ENCODE measurements at regions not wholly inside any gene's neighbourhood (a gene's known extent, or its start where the extent isn't known, plus 50 kb on each side); places are given as distances from the start of the nearest gene placed in this dataset.

GRCh38 chr4:129863206-129863605 lies 767.3 kb downstream of the C4orf33 start:
- Histone ChIP-seq H3K36me3 (no peaks in the 10 kb centered on the region), H3K9me3 (no peaks in the 10 kb centered on the region), H3K4me3 (no peak overlapping the region), H3K27me3 (no peaks in the 10 kb centered on the region), H3K4me1 (no peaks in the 10 kb centered on the region), H3K27ac (no peak overlapping the region)
- intact Hi-C loops (cut with DNase I; ENCODE audit: low total_unique reads): no loop called here
- no peak for DNase-seq (ENCODE audit: low spot score in 2 of 2)
- TF ChIP-seq POLR2A (IDR thresholded peaks at IDR 0.05) (no peak), POLR2AphosphoS5 (IDR thresholded peaks at IDR 0.05) (no peak)
- TF ChIP-seq, protein P1, sequence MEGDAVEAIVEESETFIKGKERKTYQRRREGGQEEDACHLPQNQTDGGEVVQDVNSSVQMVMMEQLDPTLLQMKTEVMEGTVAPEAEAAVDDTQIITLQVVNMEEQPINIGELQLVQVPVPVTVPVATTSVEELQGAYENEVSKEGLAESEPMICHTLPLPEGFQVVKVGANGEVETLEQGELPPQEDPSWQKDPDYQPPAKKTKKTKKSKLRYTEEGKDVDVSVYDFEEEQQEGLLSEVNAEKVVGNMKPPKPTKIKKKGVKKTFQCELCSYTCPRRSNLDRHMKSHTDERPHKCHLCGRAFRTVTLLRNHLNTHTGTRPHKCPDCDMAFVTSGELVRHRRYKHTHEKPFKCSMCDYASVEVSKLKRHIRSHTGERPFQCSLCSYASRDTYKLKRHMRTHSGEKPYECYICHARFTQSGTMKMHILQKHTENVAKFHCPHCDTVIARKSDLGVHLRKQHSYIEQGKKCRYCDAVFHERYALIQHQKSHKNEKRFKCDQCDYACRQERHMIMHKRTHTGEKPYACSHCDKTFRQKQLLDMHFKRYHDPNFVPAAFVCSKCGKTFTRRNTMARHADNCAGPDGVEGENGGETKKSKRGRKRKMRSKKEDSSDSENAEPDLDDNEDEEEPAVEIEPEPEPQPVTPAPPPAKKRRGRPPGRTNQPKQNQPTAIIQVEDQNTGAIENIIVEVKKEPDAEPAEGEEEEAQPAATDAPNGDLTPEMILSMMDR (IDR thresholded peaks at IDR 0.05): no peak

DNA sequence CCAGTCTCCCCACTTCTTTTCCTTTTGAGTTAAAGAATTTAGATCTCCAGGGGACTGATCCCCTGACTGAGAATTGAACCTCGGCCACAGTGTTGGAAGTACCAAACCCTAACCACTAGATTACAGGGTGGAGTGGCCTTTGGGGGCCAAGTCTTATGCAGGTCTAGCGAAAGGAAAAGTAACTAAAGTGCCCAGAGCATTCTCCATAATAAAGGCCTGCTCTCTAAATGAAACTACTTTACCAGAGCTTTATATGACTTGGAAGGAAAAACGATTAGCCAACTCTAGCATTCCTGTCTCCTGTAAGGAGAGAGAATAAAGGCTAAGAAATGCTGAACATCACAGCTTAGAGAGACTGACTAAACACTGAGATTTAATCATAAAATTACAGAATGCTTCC lies 788.0 kb downstream of the C4orf33 start:
- Histone ChIP-seq H3K4me1 (no peaks in the 10 kb centered on the region), H3K36me3 (no peaks in the 10 kb centered on the region), H3K9me3 (peaks cover 0 to 7% of the 10 kb centered on the region in 2 donors), H3K4me3 (no peak overlapping the region), H3K27me3 (no peaks in the 10 kb centered on the region), H3K27ac (no peak overlapping the region)
- DNase-seq (ENCODE audit: low spot score in 2 of 2): no peak
- TF ChIP-seq, protein P1 (IDR thresholded peaks at IDR 0.05): no peak
- intact Hi-C loops (cut with DNase I; ENCODE audit: low total_unique reads): no loop called here

DNA sequence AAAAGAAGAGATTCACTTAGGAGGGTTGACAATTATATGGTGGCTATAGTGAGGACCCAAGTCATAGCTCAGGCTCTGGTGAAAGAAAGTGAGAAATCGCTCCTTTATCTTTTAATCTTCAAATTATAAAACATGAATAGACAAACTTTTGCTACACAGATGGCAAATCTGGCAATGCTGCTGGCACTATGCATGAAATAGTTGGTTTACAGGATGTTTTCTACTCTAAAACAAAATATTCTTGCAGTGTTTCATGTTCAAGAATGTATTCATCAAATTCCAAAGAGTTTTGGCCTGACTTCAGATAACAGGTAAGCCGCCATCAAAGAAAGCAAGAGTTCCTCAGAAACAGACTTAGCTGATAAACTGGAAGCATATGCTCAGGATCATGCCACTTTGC lies 801.2 kb downstream of the C4orf33 start:
- no peaks in the 10 kb centered on the region for H3K4me1 ChIP-seq
- no peak overlapping the region for H3K27ac ChIP-seq
- DNase-seq (ENCODE audit: low spot score in 2 of 2): no peak
- intact Hi-C loops (cut with DNase I; ENCODE audit: low total_unique reads): no loop called here
- H3K36me3 ChIP-seq: no peaks in the 10 kb centered on the region
- TF ChIP-seq, protein P1 (IDR thresholded peaks at IDR 0.05): no peak
- TF ChIP-seq POLR2A (IDR thresholded peaks at IDR 0.05): no peak
- no peak for TF ChIP-seq POLR2AphosphoS5 (IDR thresholded peaks at IDR 0.05)
- no peaks in the 10 kb centered on the region for H3K27me3 ChIP-seq
- no peaks in the 10 kb centered on the region for H3K9me3 ChIP-seq
- no peak overlapping the region for H3K4me3 ChIP-seq

- Histone ChIP-seq H3K27ac (no peak overlapping the region), H3K4me3 (no peak overlapping the region), H3K27me3 (no peaks in the 10 kb centered on the region), H3K9me3 (no peaks in the 10 kb centered on the region), H3K4me1 (no peaks in the 10 kb centered on the region), H3K36me3 (no peaks in the 10 kb centered on the region)
- intact Hi-C loops (cut with DNase I; ENCODE audit: low total_unique reads): no loop called here
- TF ChIP-seq POLR2AphosphoS5 (IDR thresholded peaks at IDR 0.05): no peak
- TF ChIP-seq, protein P1 (IDR thresholded peaks at IDR 0.05): no peak
- no peak for TF ChIP-seq POLR2A (IDR thresholded peaks at IDR 0.05)
- no peak for DNase-seq (ENCODE audit: low spot score in 2 of 2)
Measured at GRCh38 chr4:129899849-129900248, 803.9 kb downstream of the C4orf33 start.

DNA sequence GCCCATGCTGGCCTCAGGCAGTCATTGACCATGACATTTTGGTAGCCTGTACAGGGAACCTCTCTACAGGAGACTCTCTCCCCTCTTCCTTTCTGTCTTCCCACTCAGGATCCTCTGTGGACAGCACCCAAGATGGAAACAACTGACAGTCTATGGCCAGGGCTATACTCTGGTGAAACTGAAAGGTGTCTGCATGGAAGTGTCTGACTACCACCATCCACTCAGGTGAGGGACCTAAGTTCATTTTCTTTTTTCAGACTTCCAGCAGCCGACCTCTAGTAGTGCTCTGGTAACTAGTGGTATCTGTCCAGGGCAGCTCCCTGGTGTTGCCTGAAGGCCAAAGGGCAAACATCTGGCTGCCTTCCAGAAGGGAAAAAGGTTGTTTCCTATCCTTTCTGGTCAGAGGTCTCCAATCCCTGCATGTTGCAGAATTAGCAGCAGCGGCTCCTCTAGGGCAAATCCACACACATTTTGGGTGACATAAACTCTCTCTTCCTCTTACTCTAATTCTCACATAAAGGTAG lies 804.5 kb downstream of the C4orf33 start:
- Histone ChIP-seq H3K9me3 (no peaks in the 10 kb centered on the region), H3K4me1 (no peaks in the 10 kb centered on the region), H3K27me3 (no peaks in the 10 kb centered on the region), H3K4me3 (no peak overlapping the region), H3K36me3 (no peaks in the 10 kb centered on the region), H3K27ac (no peak overlapping the region)
- no peak for DNase-seq (ENCODE audit: low spot score in 2 of 2)
- intact Hi-C loops (cut with DNase I; ENCODE audit: low total_unique reads): no loop called here
- TF ChIP-seq, protein P1 (IDR thresholded peaks at IDR 0.05): no peak
- no peak for TF ChIP-seq POLR2A (IDR thresholded peaks at IDR 0.05)
- no peak for TF ChIP-seq POLR2AphosphoS5 (IDR thresholded peaks at IDR 0.05)
